Cardiac septum (tissue), 1 donor: ENCODE measurements at regions not wholly inside any gene's neighbourhood (a gene's known extent, or its start where the extent isn't known, plus 50 kb on each side); places are given as distances from the start of the nearest gene placed in this dataset.

Experiments
- DNase-seq: peaks from one replicate; pipeline ENCODE4 v3.0.0-alpha.2; 2020; ENCODE audit warnings: low spot score
- intact Hi-C: fragments of 100-400 bp; cut with DNase I; formaldehyde crosslinking; loops from one replicate; pipeline ENCODE4 v1.14.0; 2022
- donor health status: DM: no; HTN: no; CAD: no.

DNA sequence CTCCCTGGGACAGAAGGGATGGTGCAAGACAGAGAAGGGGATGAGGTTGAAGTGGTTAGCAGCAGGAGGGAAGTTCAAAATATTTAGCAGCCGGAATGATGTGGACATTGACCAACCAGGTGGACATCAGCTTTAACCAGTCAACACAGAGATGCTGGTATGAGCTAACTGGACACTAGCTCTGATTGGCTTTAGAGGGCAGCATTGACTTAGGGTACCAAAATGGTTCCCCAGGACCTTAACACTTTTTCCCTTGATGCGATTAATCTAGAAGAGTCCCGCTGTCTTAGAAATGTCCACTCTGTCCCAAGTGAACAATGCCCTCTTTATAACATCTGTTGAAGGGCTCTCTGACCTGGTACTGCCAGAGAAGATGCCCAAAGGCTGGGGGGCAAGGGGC, 134.0 kb upstream of the GSC start:
- no peak for DNase-seq
- intact Hi-C loops = loop anchor here (5.0 kb wide), 1 partner anchor 193 kb away; no protein-coding TSS in a partner anchor

GRCh38 chr14:94903338-94903737, 133.4 kb upstream of the GSC start:
- DNase-seq = no peak
- intact Hi-C loops = loop anchor here (5.0 kb wide), 1 partner anchor 194 kb away; no protein-coding TSS in a partner anchor

DNA sequence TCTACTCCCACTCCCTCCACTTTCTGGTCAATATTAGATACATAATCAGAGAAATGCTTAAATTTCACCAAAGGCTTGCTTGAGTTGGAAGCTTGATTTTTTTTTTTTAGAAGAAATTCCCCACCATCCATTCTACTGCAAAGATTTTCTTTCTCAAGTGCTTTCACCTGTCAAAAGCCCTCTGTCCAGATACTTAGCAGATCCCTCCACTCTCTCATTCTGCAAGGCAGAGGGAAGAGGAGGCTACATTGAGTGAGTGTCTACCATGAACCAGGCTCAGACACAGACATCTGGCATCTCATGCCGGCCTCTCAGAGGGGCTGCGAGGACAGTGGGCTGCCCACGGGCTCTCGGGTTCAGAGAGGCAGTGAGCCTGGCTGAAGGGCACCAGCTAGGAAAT, 127.6 kb upstream of the GSC start:
- DNase-seq = no peak
- intact Hi-C loops = no loop called here

DNA sequence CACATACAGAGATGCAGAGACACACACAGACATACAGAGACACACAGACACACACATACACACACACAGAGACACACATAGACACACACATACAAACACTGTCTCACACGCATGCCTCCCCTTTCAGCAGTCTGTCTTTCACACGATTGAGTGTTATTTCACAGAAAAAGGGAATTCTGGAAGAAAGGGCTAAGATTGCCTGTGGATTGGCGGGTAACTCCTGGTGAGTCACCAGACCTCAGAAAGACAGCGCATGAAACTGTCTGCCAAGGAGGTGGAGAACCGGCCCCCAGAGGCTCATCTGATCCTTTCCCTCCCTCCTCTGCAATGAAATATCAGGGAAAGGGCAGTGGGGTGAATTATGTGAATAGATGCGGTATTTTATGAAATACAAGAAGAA, 127.2 kb upstream of the GSC start:
- no peak for DNase-seq
- intact Hi-C loops = no loop called here

DNA sequence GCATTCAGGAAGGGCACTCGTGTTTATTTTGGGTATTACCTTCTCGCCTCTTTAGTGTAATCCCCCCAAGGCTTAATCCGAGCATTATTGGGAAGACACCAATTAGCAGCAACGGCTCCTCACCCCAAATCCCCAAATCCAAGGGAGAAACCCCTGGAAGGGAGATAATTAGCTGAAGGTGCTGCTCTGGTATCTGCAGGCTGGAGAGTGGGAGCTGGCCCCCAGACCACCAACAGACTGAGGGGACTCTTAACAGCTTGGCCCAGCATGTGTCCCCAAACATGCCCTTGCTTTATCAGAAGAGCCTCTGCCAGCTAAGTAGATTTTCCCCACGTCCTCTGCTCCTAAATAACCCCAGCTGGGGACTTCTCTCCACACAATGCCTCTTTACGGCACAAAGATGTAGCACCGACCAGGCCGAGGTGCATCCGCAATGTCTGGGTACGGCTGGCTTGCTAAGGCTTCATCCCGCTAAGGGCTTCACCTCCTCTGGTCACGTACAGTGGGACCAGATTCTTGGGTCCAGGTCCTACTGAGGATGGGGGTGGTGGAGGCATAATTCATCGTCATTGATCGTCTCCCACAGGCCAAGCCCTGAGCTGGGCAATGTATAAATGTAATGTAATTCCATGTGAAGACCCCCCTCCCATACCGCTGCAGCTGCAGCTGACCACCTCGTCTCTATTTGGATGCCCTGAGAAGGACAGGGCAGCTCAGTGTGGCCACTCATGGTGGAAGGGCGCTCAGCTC, 123.7 kb upstream of the GSC start:
- DNase-seq = no peak
- intact Hi-C loops = no loop called here

- no peak for DNase-seq
- intact Hi-C loops = no loop called here
These were observed 120.9 kb upstream of the GSC start for GRCh38 chr14:94890785-94891184.

- DNase-seq = no peak
- intact Hi-C loops = no loop called here
These were observed 119.8 kb upstream of the GSC start for GRCh38 chr14:94889520-94890312.

DNA sequence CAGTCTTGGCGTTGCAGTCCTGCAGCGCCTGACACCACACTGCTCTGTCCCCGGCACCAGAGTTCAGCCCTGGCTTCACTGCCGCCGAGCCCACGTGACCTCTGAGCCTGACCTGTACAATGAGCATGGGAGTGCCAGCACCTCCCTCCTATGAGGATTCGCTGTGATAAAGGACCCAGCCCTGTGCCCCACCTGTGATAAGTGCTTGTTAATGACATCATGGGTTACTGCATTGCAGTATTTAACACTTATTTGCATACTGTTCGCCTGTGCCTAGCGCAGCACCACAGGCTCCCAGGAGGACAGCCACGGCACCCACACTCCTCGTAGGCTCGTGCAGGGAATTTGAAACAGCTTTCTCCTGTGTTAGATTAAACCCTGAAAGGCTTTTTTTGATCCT, 118.2 kb upstream of the GSC start:
- intact Hi-C loops = no loop called here
- DNase-seq = no peak

GRCh38 chr14:94887591-94887990, 117.7 kb upstream of the GSC start:
- intact Hi-C loops = no loop called here
- DNase-seq = no peak

DNA sequence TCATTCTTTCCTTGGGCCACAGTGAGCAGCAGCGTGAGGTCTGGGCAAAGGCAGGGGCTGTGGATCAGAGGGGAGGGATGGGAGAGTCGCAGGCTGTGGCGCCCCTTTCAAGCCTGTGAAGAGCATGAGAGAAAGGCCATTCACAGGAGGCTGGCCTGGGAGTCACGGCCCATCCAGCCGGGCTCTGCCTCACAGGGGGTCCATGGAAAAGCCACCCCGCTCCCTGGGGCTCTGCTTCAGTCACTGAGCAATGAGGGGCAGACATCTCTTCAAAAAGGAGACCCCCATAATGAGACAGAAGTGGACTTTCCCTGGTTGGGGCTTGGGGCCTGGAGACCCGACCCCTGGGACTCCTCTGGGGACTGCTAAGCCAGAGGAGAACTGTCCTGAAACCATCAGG, 117.0 kb upstream of the GSC start:
- DNase-seq = no peak
- intact Hi-C loops = no loop called here

- intact Hi-C loops = no loop called here
- DNase-seq = no peak
These were observed 115.7 kb upstream of the GSC start for GRCh38 chr14:94885481-94886155.

DNA sequence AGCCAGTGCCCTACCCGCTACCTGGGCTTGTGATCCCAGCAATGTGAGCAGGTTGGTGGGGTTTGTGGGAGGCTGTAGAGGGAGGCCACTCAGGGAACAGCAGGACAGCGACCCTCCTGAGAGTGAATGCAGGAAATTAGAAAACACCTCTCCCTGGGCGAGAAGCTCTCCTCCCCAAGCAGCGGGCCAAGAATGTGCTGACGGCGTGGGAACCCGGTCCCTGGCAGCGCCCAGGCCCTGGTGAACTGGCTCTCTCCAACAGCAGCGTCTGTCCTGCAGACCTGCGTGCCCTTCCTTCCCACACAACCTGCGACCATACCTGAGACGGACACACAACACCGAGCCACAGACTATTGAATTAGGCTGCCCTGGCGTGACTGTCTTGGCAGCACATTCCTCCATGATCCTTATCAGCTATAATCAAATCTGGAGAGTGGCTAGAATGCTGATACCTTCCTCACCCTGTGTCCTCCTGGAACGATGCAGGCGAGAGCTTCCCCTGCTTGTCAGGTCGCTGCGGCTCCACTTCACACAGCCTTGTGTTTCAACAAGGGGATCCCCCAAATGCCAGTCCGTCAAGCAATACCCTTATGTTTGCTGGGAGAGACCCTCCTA, 114.8 kb upstream of the GSC start:
- DNase-seq = no peak
- intact Hi-C loops = no loop called here

- intact Hi-C loops = no loop called here
- DNase-seq = no peak
These were observed 112.5 kb upstream of the GSC start for GRCh38 chr14:94882401-94882800.

- DNase-seq = no peak
- intact Hi-C loops = no loop called here
These were observed 111.0 kb upstream of the GSC start for GRCh38 chr14:94880876-94881275.

- no peak for DNase-seq
- intact Hi-C loops = no loop called here
These were observed 110.2 kb upstream of the GSC start for GRCh38 chr14:94880106-94880505.

GRCh38 chr14:94879537-94879936, 109.6 kb upstream of the GSC start:
- intact Hi-C loops = no loop called here
- no peak for DNase-seq

DNA sequence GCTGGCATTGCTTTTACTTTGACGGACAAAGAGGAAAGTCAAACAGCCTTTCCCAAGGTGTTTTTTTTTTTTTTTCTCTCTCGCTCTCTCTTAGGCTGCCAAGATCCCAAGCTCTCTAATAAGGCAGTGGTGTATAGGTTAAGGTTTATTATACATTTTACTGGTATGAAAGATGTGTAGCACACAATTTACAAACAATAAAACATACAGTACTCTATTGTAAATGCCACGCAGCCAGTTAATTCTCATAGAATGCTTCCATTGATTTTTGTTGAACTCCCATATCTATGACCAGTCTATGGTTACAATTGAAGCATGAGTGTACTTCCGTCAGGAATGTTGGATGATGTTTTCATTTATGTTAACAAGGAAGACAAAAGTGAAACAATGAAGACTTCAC, 106.4 kb upstream of the GSC start:
- no peak for DNase-seq
- intact Hi-C loops = no loop called here

DNA sequence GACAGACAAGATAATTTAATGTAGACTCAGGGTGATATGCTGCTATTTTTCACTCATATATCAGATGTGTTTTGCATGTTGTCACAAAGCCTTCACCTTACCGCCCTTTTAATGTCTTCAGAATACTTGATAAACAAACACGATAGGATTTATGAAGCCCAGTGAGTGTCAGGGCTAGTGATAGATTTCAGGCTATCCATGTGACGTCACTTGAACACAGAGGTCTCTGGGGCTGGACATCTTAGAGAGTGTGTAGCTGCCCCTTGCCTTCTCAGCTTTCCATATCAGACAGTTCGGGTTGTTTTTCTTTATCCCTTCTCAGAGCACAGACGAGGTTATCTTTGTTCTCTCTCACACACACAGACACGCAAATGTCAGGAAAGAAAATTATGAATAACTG, 105.3 kb upstream of the GSC start:
- DNase-seq = no peak
- intact Hi-C loops = no loop called here

GRCh38 chr14:94868772-94869072, 98.8 kb upstream of the GSC start:
- intact Hi-C loops = no loop called here

GRCh38 chr14:94867946-94868771, 98.2 kb upstream of the GSC start:
- intact Hi-C loops = no loop called here
- DNase-seq = no peak

More at GRCh38 chr14:94868772-94869072, 98.8 kb upstream of the GSC start:
- DNase-seq = no peak
